ENCODE measurements at regions not wholly inside any gene's neighbourhood (a gene's known extent, or its start where the extent isn't known, plus 50 kb on each side); places are given as distances from the start of the nearest gene placed in this dataset.
"Not testable (repeated sequence)": the region's sequence is repeated elsewhere in the genome, so short reads cannot be mapped to it uniquely, and the experiment has no call there.

DNA sequence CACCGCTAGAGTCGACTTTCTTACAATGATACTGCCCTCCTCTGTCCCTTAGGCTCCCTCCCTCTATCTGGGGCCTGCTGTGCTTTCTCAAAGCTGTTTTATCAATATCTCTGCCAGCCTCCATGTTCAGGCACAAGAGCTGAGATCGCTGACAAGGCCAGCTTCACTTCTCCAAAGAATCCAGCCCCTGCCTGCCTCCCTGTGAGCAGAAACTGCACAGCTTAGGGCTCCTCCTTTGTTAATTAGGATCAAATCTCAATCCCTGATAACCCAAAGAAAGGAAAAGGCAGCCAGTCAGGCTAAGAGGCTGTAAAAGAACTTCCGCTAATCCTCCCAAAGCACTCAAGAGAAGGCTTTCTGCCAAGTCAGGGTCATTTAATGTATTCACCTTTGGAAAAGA, 616.0 kb upstream of the CDH11 start:
- WGBS (ENCODE audit: insufficient coverage, low lambda C conversion rate) = 67% methylated on average over 1 of the region's 4 CpGs
- H3K27me3 ChIP-seq (ENCODE audit: control insufficient read depth, insufficient read depth, low read length) = no peaks in the 10 kb centered on the region
- H3K4me3 ChIP-seq (ENCODE audit: low read length) = no peak overlapping the region
- no peak for DNase-seq
- no peaks in the 10 kb centered on the region for H3K4me1 ChIP-seq (ENCODE audit: control insufficient read depth, insufficient read depth, low read length)
- no peaks in the 10 kb centered on the region for H3K9me3 ChIP-seq (ENCODE audit: control insufficient read depth, low read depth, low read length)
- no peak overlapping the region for H3K27ac ChIP-seq (ENCODE audit: low read length)
- H3K36me3 ChIP-seq (ENCODE audit: control insufficient read depth, insufficient read depth, low read length) = no peaks in the 10 kb centered on the region

DNA sequence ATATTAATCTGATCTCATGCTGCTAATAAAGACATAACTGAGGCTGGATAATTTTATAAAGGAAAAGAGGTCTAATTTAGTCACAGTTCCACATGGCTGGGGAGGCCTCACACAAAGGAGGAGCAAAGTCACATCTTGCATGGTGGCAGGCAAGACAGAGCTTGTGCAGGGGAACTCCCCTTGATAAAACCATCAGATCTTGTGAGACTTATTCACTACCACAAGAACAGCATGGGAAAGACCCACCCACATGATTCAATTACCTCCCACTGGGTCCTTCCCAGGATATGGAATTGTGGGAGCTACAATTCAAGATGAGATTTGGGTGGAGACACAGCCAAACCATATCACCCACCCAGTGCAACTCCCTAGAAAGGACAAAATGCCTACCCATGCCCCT, 613.8 kb upstream of the CDH11 start:
- not testable (repeated sequence) for H3K36me3 ChIP-seq (ENCODE audit: control insufficient read depth, insufficient read depth, low read length); H3K27ac ChIP-seq (ENCODE audit: low read length); DNase-seq; H3K4me1 ChIP-seq (ENCODE audit: control insufficient read depth, insufficient read depth, low read length); H3K9me3 ChIP-seq (ENCODE audit: control insufficient read depth, low read depth, low read length); H3K27me3 ChIP-seq (ENCODE audit: control insufficient read depth, insufficient read depth, low read length); H3K4me3 ChIP-seq (ENCODE audit: low read length)

DNA sequence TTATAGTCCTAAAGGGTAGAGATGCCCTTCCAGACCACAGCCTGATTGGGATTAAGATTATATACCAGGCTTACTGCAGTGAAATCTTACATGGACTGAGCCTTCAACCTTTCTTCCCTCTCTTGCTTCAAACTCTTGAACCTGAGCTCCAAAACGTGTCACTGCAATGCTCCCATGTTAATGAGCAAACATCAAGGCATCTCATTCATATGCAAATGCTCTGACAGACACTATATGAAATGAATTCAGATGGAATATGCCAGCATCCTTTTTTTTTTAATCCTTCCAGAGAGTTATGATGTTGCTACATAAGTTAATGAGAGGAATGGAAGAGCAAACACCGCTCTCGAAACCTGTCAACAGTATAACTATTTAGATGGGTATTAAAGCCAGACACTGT, 611.9 kb upstream of the CDH11 start:
- Histone ChIP-seq H3K4me1 (ENCODE audit: control insufficient read depth, insufficient read depth, low read length) (no peaks in the 10 kb centered on the region), H3K27me3 (ENCODE audit: control insufficient read depth, insufficient read depth, low read length) (no peaks in the 10 kb centered on the region), H3K4me3 (ENCODE audit: low read length) (no peak overlapping the region), H3K36me3 (ENCODE audit: control insufficient read depth, insufficient read depth, low read length) (no peaks in the 10 kb centered on the region), H3K27ac (ENCODE audit: low read length) (no peak overlapping the region), H3K9me3 (ENCODE audit: control insufficient read depth, low read depth, low read length) (no peaks in the 10 kb centered on the region)
- no peak for DNase-seq
- 94% methylated on average over 2 of the region's 3 CpGs for WGBS (ENCODE audit: insufficient coverage, low lambda C conversion rate)

DNA sequence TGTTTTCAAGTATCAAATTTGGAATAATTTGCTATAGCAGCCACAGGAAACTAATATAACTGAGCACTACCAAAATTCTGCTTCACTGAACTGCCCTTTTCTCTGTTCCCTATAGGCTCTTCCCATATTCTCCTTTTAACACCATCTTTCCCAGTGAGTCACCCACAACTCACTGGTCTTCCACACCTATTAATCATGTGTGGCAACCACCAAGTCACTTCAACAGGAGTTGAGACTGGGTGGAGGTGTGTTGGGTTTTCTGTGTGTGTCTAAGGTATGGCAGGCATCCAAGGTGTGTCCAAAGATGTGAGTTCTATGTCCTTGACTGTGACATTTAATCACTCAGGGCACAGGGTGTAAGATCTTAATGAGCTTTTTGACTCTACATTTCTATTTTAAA, 610.0 kb upstream of the CDH11 start:
- no peak overlapping the region for H3K27ac ChIP-seq (ENCODE audit: low read length)
- DNase-seq = no peak
- H3K27me3 ChIP-seq (ENCODE audit: control insufficient read depth, insufficient read depth, low read length) = no peaks in the 10 kb centered on the region

DNA sequence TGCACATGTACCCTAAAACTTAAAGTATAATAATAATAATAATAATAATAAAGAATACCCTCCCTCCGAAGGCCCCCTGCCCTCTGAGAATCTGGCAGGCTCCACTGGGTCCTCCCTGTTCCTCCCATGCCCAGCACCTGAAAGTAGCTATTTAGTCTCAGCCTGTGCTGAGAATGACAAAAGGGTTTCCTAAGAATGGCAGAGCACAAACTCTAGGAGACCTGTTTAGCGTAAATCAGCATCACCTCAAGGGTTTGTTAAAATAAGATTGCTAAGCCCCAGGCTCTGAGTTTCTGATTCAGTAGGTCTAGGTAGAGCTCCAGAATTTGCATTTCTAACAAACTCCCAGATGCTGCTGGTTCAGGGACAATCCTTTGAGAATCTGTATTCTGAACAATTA, 606.8 kb upstream of the CDH11 start:
- no peaks in the 10 kb centered on the region for H3K4me1 ChIP-seq (ENCODE audit: control insufficient read depth, insufficient read depth, low read length)

More for the DNA sequence above, 610.0 kb upstream of the CDH11 start:
- Histone ChIP-seq H3K9me3 (ENCODE audit: control insufficient read depth, low read depth, low read length) (no peaks in the 10 kb centered on the region), H3K4me3 (ENCODE audit: low read length) (no peak overlapping the region), H3K4me1 (ENCODE audit: control insufficient read depth, insufficient read depth, low read length) (no peaks in the 10 kb centered on the region), H3K36me3 (ENCODE audit: control insufficient read depth, insufficient read depth, low read length) (no peaks in the 10 kb centered on the region)

DNA sequence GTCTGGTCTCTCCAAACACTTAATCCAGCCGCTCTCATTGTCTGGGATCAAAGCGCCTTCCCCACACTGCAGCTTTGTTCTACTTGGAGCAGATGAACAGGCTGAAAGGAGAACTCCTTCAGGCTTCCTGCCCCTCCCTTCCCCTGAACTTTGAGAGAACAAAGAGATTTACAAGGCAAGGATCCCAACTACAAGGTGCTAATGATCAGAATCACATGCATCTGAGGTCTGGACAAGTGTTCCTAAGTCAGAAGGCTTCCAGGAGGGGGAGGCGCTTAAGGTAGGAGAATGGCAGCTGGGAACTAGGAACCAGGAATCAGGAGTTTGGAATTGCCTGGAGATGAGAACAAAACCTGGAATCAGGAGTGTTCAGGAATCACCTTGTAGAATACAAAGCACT, 606.3 kb upstream of the CDH11 start:
- H3K4me1 ChIP-seq (ENCODE audit: control insufficient read depth, insufficient read depth, low read length) = no peaks in the 10 kb centered on the region
- DNase-seq = peak in 1 of 2 donors; percentile 5
- no peak overlapping the region for H3K27ac ChIP-seq (ENCODE audit: low read length)
- H3K36me3 ChIP-seq (ENCODE audit: control insufficient read depth, insufficient read depth, low read length) = no peaks in the 10 kb centered on the region
- WGBS (ENCODE audit: insufficient coverage, low lambda C conversion rate) = no CpG with 5 or more reads among the region's 3 CpGs
- no peaks in the 10 kb centered on the region for H3K27me3 ChIP-seq (ENCODE audit: control insufficient read depth, insufficient read depth, low read length)
- H3K9me3 ChIP-seq (ENCODE audit: control insufficient read depth, low read depth, low read length) = no peaks in the 10 kb centered on the region
- H3K4me3 ChIP-seq (ENCODE audit: low read length) = no peak overlapping the region

More for the DNA sequence above, 606.8 kb upstream of the CDH11 start:
- WGBS (ENCODE audit: insufficient coverage, low lambda C conversion rate) = no CpG with 5 or more reads among the region's 2 CpGs
- DNase-seq = no peak
- Histone ChIP-seq H3K9me3 (ENCODE audit: control insufficient read depth, low read depth, low read length) (no peaks in the 10 kb centered on the region), H3K27ac (ENCODE audit: low read length) (no peak overlapping the region), H3K27me3 (ENCODE audit: control insufficient read depth, insufficient read depth, low read length) (no peaks in the 10 kb centered on the region), H3K4me3 (ENCODE audit: low read length) (no peak overlapping the region), H3K36me3 (ENCODE audit: control insufficient read depth, insufficient read depth, low read length) (no peaks in the 10 kb centered on the region)

DNA sequence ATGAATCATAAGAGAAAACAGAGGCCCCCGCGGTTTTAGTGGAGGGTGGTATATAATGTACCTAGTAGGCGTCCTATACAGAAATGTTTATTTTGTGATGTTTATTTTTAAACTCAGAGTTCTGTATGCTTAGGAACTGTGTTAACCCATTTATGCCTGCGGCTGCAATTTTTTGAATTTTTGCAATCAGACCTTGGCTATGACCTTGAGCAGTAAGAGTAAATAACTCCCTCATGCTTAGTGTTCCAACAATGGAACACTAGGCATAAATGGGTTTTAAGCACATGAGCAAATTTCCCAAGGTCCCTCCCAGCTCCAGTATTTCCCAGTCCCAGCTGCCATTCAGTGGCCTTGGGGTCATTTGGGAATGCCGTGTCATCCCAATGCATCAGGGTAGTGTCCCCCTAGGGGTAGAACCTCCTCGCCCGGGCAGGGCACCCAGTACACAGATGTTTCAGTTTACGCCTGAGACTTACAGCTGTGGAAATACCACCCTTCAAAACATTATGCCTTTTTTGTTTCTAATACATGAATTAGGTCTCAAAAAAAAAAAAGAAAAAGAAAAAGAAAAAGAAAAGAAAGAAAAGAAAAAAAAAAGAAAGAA, 605.8 kb upstream of the CDH11 start:
- H3K4me3 ChIP-seq (ENCODE audit: low read length) = no peak overlapping the region
- H3K27me3 ChIP-seq (ENCODE audit: control insufficient read depth, insufficient read depth, low read length) = no peaks in the 10 kb centered on the region
- no peaks in the 10 kb centered on the region for H3K9me3 ChIP-seq (ENCODE audit: control insufficient read depth, low read depth, low read length)
- no peaks in the 10 kb centered on the region for H3K4me1 ChIP-seq (ENCODE audit: control insufficient read depth, insufficient read depth, low read length)
- WGBS (ENCODE audit: insufficient coverage, low lambda C conversion rate) = 94% methylated on average over 2 of the region's 8 CpGs
- no peaks in the 10 kb centered on the region for H3K36me3 ChIP-seq (ENCODE audit: control insufficient read depth, insufficient read depth, low read length)
- no peak overlapping the region for H3K27ac ChIP-seq (ENCODE audit: low read length)
- DNase-seq = no peak

DNA sequence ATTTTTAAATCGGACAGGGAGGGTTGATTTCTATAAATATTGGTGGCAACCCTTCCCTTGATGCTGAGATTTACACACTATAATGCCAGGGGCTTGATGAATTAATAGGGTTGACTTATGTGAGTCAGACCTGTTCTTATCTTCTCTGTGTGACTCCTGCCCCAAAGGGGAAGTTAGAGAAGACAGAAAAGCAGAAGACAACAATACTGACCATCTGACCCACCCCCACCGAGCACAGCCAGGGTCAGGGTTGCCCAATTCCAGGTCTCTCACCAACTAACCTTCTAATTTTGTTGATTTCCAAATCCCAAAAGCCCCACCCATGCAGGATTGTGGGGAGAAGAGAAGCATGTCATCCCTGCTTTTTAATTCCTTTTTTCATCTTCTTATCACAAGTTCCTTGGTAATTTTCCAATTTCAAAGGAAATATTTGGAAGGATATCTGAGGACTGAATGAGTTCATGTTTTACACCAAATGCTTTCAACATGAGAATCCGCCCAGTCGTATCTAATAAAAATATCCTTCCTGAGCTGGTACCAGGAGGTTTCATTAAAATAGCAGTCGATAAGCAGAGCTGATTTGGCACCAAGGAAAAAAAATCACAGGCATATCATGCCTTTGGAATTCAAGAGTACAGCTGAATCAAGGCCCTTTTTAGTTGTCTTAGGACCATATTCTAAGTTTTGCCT, 603.4 kb upstream of the CDH11 start:
- H3K36me3 ChIP-seq (ENCODE audit: control insufficient read depth, insufficient read depth, low read length) = no peaks in the 10 kb centered on the region
- no peaks in the 10 kb centered on the region for H3K9me3 ChIP-seq (ENCODE audit: control insufficient read depth, low read depth, low read length)
- H3K27ac ChIP-seq (ENCODE audit: low read length) = no peak overlapping the region
- no peak overlapping the region for H3K4me3 ChIP-seq (ENCODE audit: low read length)
- no peaks in the 10 kb centered on the region for H3K27me3 ChIP-seq (ENCODE audit: control insufficient read depth, insufficient read depth, low read length)
- DNase-seq = no peak
- 100% methylated on average over 1 of the region's 5 CpGs for WGBS (ENCODE audit: insufficient coverage, low lambda C conversion rate)
- no peaks in the 10 kb centered on the region for H3K4me1 ChIP-seq (ENCODE audit: control insufficient read depth, insufficient read depth, low read length)

DNA sequence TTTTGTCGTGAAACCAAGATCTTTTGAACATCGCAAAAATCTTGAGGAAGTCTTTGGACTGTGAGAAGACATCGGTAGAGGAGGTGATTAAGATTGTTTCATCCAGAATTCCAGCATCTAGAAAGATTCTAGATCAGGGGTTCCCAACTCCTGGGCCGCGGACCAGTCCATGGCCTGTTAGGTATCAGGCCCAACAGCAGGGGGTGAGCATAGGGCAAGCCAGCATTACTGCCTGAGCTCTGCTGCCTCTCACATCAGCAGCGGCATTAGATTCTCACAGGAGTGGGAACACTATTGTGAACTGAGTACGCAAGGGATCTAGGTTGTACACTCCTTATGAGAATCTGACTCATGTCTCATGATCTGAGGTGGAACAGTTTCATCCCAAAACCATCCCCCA, 600.6 kb upstream of the CDH11 start:
- H3K27me3 ChIP-seq (ENCODE audit: control insufficient read depth, insufficient read depth, low read length) = no peaks in the 10 kb centered on the region
- no peak overlapping the region for H3K4me3 ChIP-seq (ENCODE audit: low read length)
- H3K27ac ChIP-seq (ENCODE audit: low read length) = no peak overlapping the region
- no peaks in the 10 kb centered on the region for H3K9me3 ChIP-seq (ENCODE audit: control insufficient read depth, low read depth, low read length)
- no peak for DNase-seq
- no peaks in the 10 kb centered on the region for H3K4me1 ChIP-seq (ENCODE audit: control insufficient read depth, insufficient read depth, low read length)
- H3K36me3 ChIP-seq (ENCODE audit: control insufficient read depth, insufficient read depth, low read length) = no peaks in the 10 kb centered on the region
- 90% methylated on average over 2 of the region's 7 CpGs for WGBS (ENCODE audit: insufficient coverage, low lambda C conversion rate)

DNA sequence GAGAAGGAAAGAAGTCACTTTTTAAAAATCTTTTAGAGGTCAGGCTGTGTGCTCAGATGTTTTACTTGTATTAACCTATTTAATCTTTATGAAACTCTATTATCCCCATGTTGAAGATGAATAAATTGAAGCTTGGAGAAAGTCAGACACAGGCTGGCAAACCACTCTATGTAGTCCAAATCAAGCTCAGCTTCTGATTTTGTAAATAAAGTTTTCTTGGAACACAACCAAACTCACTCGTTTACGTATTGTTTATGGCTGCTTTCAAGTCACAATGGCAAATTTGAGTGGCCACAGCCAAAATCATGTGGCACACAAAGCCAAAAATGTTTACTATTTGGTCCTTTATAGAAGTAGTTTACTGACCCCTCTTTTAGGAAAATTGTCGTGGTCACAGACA, 596.0 kb upstream of the CDH11 start:
- no peaks in the 10 kb centered on the region for H3K27me3 ChIP-seq (ENCODE audit: control insufficient read depth, insufficient read depth, low read length)
- H3K36me3 ChIP-seq (ENCODE audit: control insufficient read depth, insufficient read depth, low read length) = no peaks in the 10 kb centered on the region
- no peaks in the 10 kb centered on the region for H3K4me1 ChIP-seq (ENCODE audit: control insufficient read depth, insufficient read depth, low read length)
- H3K27ac ChIP-seq (ENCODE audit: low read length) = no peak overlapping the region
- H3K9me3 ChIP-seq (ENCODE audit: control insufficient read depth, low read depth, low read length) = no peaks in the 10 kb centered on the region
- no peak overlapping the region for H3K4me3 ChIP-seq (ENCODE audit: low read length)
- no peak for DNase-seq
- WGBS (ENCODE audit: insufficient coverage, low lambda C conversion rate) = 66% methylated on average over 2 of the region's 3 CpGs

Data from large intestine (tissue), 3 donors.